GM10248 (cell line): ENCODE measurements at regions not wholly inside any gene's neighbourhood (a gene's known extent, or its start where the extent isn't known, plus 50 kb on each side); places are given as distances from the start of the nearest gene placed in this dataset.

Source experiments
- CTCF ChIA-PET: fragments of 300-600 bp; sonication (Branson Sonifier 250); formaldehyde crosslinking; extraction: SDS; loops from one replicate; lab custom pipeline; 2021; ENCODE audit warnings: antibody characterized with exemption; lab: Yijun Ruan, JAX
- POLR2A ChIA-PET: fragments of 350-650 bp; sonication (Branson Sonifier 250); formaldehyde crosslinking; extraction: SDS; loops from one replicate; lab custom pipeline; 2020; ENCODE audit warnings: antibody characterized with exemption; lab: Yijun Ruan, JAX
- DNase-seq: peaks from one replicate; pipeline ENCODE4 v3.0.0; 2012; ENCODE audit errors: extremely low spot score
- CTCF ChIP-seq: IDR thresholded peaks from 2 replicates; pipeline ENCODE4 v1.5.1; 2012; ENCODE audit warnings: mild to moderate bottlenecking, low read depth; ENCODE audit errors: extremely low read depth, missing control alignments, control extremely low read depth

DNA sequence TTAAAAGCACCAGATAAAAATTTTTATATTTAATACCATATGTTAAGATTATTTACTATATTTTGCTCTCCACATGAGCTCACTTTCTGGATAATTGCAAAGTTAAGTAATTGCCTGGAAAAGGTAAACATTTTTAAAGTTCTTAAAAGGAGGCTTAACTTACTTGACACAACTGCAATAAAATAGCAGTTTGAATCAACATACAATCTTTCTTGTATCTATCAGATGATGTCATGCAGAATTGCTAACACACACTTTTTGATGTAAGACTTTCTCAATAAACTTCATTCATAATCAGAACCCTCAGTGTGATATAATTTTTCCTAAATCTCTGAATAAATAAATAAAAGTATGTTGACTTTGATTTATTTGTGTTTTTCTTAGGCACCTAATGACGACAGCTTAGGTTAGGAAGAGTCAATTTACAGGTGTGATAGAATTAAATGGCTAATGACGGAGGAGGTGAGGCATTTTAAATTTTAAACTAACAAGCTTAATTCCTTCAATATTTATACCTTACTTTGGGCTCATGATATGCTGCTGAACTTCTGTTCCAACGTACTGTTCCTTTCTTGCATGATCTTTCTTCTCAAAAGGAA, 99.5 kb downstream of the LYPLAL1 start:
- CTCF ChIA-PET, result interaction anchor here (1.5 to 1.9 kb wide), 2 partner anchors 26 to 294 kb away, joined by 3 to 5 read pairs; no protein-coding TSS in a partner anchor
- TF ChIP-seq CTCF, result no peak
- POLR2A ChIA-PET, result no interaction called here
- no peak for DNase-seq

- CTCF ChIA-PET, result interaction anchor here (1.5 to 1.9 kb wide), 2 partner anchors 28 to 296 kb away, joined by 3 to 5 read pairs; no protein-coding TSS in a partner anchor
- POLR2A ChIA-PET, result no interaction called here
- no peak for TF ChIP-seq CTCF
- no peak for DNase-seq
These were observed 98.3 kb downstream of the LYPLAL1 start for GRCh38 chr1:219271818-219272535.

GRCh38 chr1:219269171-219269570, 95.5 kb downstream of the LYPLAL1 start:
- CTCF ChIA-PET, result interaction anchor here (1.2 kb wide), 1 partner anchor 219 kb away, joined by 3 read pairs; no protein-coding TSS in a partner anchor
- no peak for TF ChIP-seq CTCF
- no peak for DNase-seq
- POLR2A ChIA-PET, result no interaction called here

DNA sequence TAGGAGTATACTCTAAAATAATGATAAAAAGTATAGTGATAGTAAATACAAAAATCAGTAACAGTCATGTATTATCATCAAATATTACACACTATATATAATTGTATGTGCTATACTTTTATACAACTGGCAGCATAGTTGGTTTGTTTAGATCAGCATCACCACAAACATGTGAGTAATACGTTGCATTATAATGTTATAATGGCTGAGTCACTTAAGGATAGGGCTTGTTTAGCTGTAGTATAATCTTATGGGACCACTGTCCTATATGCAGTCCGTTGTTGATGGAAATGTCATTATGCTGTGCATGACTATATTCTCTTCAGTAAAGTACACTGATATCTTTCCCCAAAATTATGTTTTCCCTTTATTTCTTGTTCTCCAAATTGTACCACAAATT, 92.8 kb downstream of the LYPLAL1 start:
- no peak for DNase-seq
- POLR2A ChIA-PET, result no interaction called here
- CTCF ChIA-PET, result interaction anchor here (1.7 to 1.8 kb wide), 2 partner anchors 9 to 20 kb away, joined by 4 to 5 read pairs; no protein-coding TSS in a partner anchor
- TF ChIP-seq CTCF, result no peak

- DNase-seq, result no peak
- CTCF ChIA-PET, result interaction anchor here (1.1 to 1.8 kb wide), 3 partner anchors 12 to 396 kb away, joined by 3 to 4 read pairs (median 4); no protein-coding TSS in a partner anchor
- POLR2A ChIA-PET, result no interaction called here
- TF ChIP-seq CTCF, result no peak
These were observed 91.4 kb downstream of the LYPLAL1 start for GRCh38 chr1:219265026-219265515.

DNA sequence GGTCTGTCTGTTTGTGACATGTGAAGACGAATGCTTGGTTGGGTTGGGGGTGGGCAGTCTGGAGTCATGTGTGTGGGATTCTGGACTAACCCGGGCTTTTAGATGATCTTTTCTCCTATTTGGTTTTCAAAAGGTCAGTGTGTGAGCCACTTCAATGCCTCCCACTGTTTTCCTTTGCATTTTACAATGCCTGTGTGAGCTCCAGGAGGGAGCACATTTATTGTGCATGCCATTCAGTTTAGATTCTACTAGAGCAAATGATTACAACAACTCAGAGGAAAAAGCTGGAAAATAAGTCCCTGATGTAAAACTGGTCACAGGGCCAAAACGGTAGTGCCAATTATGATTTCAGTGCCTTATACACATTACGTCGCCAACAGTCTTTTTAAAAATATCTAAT, 90.9 kb downstream of the LYPLAL1 start:
- TF ChIP-seq CTCF, result no peak
- DNase-seq, result no peak
- CTCF ChIA-PET, result interaction anchor here (1.1 kb wide), 1 partner anchor 13 kb away, joined by 4 read pairs; no protein-coding TSS in a partner anchor
- POLR2A ChIA-PET, result no interaction called here
